ENCODE measurements at regions not wholly inside any gene's neighbourhood (a gene's known extent, or its start where the extent isn't known, plus 50 kb on each side); places are given as distances from the start of the nearest gene placed in this dataset.

GRCh38 chr13:57224414-57224813 is 57.4 kb downstream of the PRR20E start:
- TF ChIP-seq FOXA1 (IDR thresholded peaks at IDR 0.05), result no peak
- TF ChIP-seq CTBP1 (IDR thresholded peaks at IDR 0.05; ENCODE audit: borderline replicate concordance), result no peak
- TF ChIP-seq FOXK2 (IDR thresholded peaks at IDR 0.05), result no peak
- no peak for TF ChIP-seq FOXM1 (IDR thresholded peaks at IDR 0.05; ENCODE audit: borderline replicate concordance)
- TF ChIP-seq LEF1 (IDR thresholded peaks at IDR 0.05; ENCODE audit: borderline replicate concordance), result no peak
- no peak for TF ChIP-seq SUZ12 (IDR thresholded peaks at IDR 0.05)
- TF ChIP-seq ZNF384 (IDR thresholded peaks at IDR 0.05), result no peak
- no peak for TF ChIP-seq ARNT (IDR thresholded peaks at IDR 0.05)
- TF ChIP-seq TARDBP (IDR thresholded peaks at IDR 0.05), result no peak
- no peak for TF ChIP-seq NFRKB (IDR thresholded peaks at IDR 0.05)
- no peak for TF ChIP-seq BHLHE40 (IDR thresholded peaks at IDR 0.05; ENCODE audit: borderline replicate concordance)
- no peak for TF ChIP-seq PKNOX1 (IDR thresholded peaks at IDR 0.05)
- TF ChIP-seq SP1 (IDR thresholded peaks at IDR 0.05), result no peak
- no peak for TF ChIP-seq ELF4 (IDR thresholded peaks at IDR 0.05)
- no peak for TF ChIP-seq HDGF (IDR thresholded peaks at IDR 0.05; ENCODE audit: borderline replicate concordance)
- no peak for TF ChIP-seq L3MBTL2 (conservative IDR thresholded peaks at IDR 0.05)
- POLR2A ChIA-PET, result no interaction called here
- DNase-seq (ENCODE audit: extremely low spot score), result no peak
- CTCF ChIA-PET, result no interaction called here

- CTCF ChIA-PET, result no interaction called here
- no peak for TF ChIP-seq LEF1 (IDR thresholded peaks at IDR 0.05; ENCODE audit: borderline replicate concordance)
- no peak for TF ChIP-seq FOXK2 (IDR thresholded peaks at IDR 0.05)
- no peak for TF ChIP-seq ZNF384 (IDR thresholded peaks at IDR 0.05)
- no peak for TF ChIP-seq HDGF (IDR thresholded peaks at IDR 0.05; ENCODE audit: borderline replicate concordance)
- TF ChIP-seq FOXA1 (IDR thresholded peaks at IDR 0.05), result no peak
- TF ChIP-seq PKNOX1 (IDR thresholded peaks at IDR 0.05), result no peak
- no peak for TF ChIP-seq SP1 (IDR thresholded peaks at IDR 0.05)
- no peak for TF ChIP-seq TARDBP (IDR thresholded peaks at IDR 0.05)
- POLR2A ChIA-PET, result no interaction called here
- no peak for DNase-seq (ENCODE audit: extremely low spot score)
Observed at GRCh38 chr13:57250472-57250871, 83.5 kb downstream of the PRR20E start.

- POLR2A ChIA-PET, result no interaction called here
- CTCF ChIA-PET, result no interaction called here
- TF ChIP-seq HDGF (IDR thresholded peaks at IDR 0.05; ENCODE audit: borderline replicate concordance) (no peak), LEF1 (IDR thresholded peaks at IDR 0.05; ENCODE audit: borderline replicate concordance) (no peak), ELF4 (IDR thresholded peaks at IDR 0.05) (no peak), SUZ12 (IDR thresholded peaks at IDR 0.05) (no peak), ARNT (IDR thresholded peaks at IDR 0.05) (no peak), L3MBTL2 (conservative IDR thresholded peaks at IDR 0.05) (no peak)
- DNase-seq (ENCODE audit: extremely low spot score), result no peak
Observed at GRCh38 chr13:57253551-57253950, 86.6 kb downstream of the PRR20E start.

GRCh38 chr13:57264965-57265364 is 98.0 kb downstream of the PRR20E start:
- no peak for TF ChIP-seq ARNT (IDR thresholded peaks at IDR 0.05)
- DNase-seq (ENCODE audit: extremely low spot score), result no peak
- CTCF ChIA-PET, result no interaction called here
- POLR2A ChIA-PET, result no interaction called here

GRCh38 chr13:57270493-57270892 is 103.5 kb downstream of the PRR20E start:
- CTCF ChIA-PET, result no interaction called here
- TF ChIP-seq FOXM1 (IDR thresholded peaks at IDR 0.05; ENCODE audit: borderline replicate concordance) (no peak), ELF4 (IDR thresholded peaks at IDR 0.05) (no peak), HDGF (IDR thresholded peaks at IDR 0.05; ENCODE audit: borderline replicate concordance) (no peak), SUZ12 (IDR thresholded peaks at IDR 0.05) (no peak), ZNF384 (IDR thresholded peaks at IDR 0.05) (no peak), LEF1 (IDR thresholded peaks at IDR 0.05; ENCODE audit: borderline replicate concordance) (no peak), ARNT (IDR thresholded peaks at IDR 0.05) (no peak), FOXK2 (IDR thresholded peaks at IDR 0.05) (no peak), CTBP1 (IDR thresholded peaks at IDR 0.05; ENCODE audit: borderline replicate concordance) (no peak)
- no peak for DNase-seq (ENCODE audit: extremely low spot score)
- POLR2A ChIA-PET, result no interaction called here

GRCh38 chr13:57286511-57287098 is 119.6 kb downstream of the PRR20E start:
- POLR2A ChIA-PET, result no interaction called here
- CTCF ChIA-PET, result no interaction called here
- TF ChIP-seq BHLHE40 (IDR thresholded peaks at IDR 0.05; ENCODE audit: borderline replicate concordance) (no peak), SUZ12 (IDR thresholded peaks at IDR 0.05) (no peak), FOXK2 (IDR thresholded peaks at IDR 0.05) (no peak), HDGF (IDR thresholded peaks at IDR 0.05; ENCODE audit: borderline replicate concordance) (no peak), CTBP1 (IDR thresholded peaks at IDR 0.05; ENCODE audit: borderline replicate concordance) (no peak), LEF1 (IDR thresholded peaks at IDR 0.05; ENCODE audit: borderline replicate concordance) (no peak), SP1 (IDR thresholded peaks at IDR 0.05) (no peak), L3MBTL2 (conservative IDR thresholded peaks at IDR 0.05) (no peak), FOXA1 (IDR thresholded peaks at IDR 0.05) (no peak), TARDBP (IDR thresholded peaks at IDR 0.05) (no peak), ELF4 (IDR thresholded peaks at IDR 0.05) (no peak), ARNT (IDR thresholded peaks at IDR 0.05) (no peak), ZNF384 (IDR thresholded peaks at IDR 0.05) (no peak), FOXM1 (IDR thresholded peaks at IDR 0.05; ENCODE audit: borderline replicate concordance) (no peak)
- DNase-seq (ENCODE audit: extremely low spot score), result no peak

- no peak for DNase-seq (ENCODE audit: extremely low spot score)
- POLR2A ChIA-PET, result no interaction called here
- CTCF ChIA-PET, result no interaction called here
- TF ChIP-seq FOXM1 (IDR thresholded peaks at IDR 0.05; ENCODE audit: borderline replicate concordance), result no peak
Observed at GRCh38 chr13:57302604-57303003, 135.6 kb downstream of the PRR20E start.

All from HEK293T (cell line).